ENCODE measurements at regions not wholly inside any gene's neighbourhood (a gene's known extent, or its start where the extent isn't known, plus 50 kb on each side); places are given as distances from the start of the nearest gene placed in this dataset.
A peak's percentile ranks its signal among the peaks of the same experiment; 100 is the strongest.

DNA sequence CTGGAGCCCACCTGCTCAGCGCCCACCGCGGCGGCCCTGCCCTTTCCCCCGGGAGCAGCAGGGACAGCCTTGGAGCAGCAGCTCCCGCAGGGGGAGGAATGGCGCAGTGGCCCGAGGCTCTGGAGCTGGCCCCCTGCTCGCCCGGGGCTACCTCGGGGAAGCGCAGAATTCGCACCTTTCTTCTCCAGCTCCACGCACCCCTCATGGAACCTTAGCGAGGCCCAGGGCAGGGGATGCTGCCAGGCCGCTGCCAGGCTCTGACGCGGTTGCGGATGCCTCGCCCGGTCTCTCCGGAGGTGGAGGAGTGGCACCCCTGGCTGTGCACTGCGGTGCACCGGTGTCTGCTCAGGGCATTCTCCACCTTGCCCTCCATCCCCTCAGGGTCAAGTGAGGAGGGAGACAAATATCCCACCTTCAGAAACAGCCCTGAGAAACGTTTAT, 84.9 kb upstream of the MKI67 start:
- Histone ChIP-seq H3K4me3 (ENCODE audit: low read depth, low read length) (peak overlapping the region; percentile 70), H3K27ac (ENCODE audit: low read depth) (no peak overlapping the region), H3K36me3 (ENCODE audit: insufficient read depth) (no peaks in the 10 kb centered on the region), H3K4me1 (ENCODE audit: insufficient read depth) (no peaks in the 10 kb centered on the region)
- no peak for DNase-seq (ENCODE audit: extremely low spot score)
- WGBS, result 50% methylated on average over 25 of the region's 25 CpGs

DNA sequence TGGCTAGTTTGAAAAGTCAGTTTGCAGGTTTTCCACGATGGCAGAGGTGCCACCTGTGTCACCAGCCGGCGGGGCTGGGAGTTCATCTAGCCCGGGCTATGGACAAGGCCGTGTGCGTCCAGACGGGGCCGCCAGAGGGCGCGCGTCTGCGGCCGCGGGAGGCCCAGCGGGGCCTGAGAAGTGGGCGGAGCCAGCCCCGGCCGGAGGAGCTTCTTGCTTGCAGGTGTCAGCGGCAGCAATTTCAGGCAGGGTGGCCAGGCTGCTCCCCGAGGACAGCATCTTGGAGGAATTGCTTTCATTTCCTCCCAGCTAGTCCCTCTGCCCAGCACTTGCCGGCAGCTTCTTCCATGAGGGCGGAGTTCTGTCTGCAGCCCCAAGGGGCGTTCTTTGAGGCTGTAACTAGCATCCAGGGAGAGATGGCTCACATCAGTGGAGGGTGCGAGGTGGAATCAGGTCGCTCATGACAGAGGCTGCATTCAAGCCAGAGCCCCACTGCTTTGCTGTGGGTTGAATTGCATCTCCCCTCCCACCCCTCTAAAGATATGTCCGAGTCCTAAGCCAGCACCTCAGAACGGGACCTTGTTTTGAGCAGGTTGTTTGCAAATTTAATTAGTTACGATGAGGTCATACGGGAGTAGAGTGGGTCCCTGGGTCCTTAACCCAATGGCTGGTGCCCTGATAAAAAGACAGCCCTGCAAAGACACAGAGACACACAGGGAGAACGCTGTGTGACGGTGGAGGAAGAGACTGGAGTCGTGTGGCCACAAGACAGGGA, 85.9 kb upstream of the MKI67 start:
- H3K4me1 ChIP-seq (ENCODE audit: insufficient read depth), result no peaks in the 10 kb centered on the region
- no peaks in the 10 kb centered on the region for H3K36me3 ChIP-seq (ENCODE audit: insufficient read depth)
- no peak overlapping the region for H3K4me3 ChIP-seq (ENCODE audit: low read depth, low read length)
- H3K27ac ChIP-seq (ENCODE audit: low read depth), result no peak overlapping the region
- whole genome bisulfite sequencing, result 22% methylated on average over 32 of the region's 32 CpGs
- no peak for DNase-seq (ENCODE audit: extremely low spot score)

DNA sequence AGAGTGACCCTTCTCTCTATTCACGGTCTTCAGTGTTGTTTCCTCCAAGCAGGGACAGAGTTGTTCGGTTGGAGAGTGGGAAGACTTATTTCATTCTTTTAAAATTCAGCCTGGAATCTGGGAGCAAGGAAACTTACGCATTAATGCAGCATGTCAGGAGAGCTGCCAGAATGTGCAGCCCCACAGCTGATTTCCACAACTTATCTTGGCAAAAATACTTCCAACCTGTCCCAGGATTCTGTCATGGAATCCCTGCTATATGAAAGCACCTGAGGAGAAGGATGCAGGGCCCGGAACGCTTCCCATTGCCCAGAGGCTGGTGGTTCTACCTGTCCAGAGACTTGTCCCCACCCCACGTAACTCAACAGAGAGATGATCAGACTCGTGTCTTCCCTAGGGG, 86.9 kb upstream of the MKI67 start:
- Histone ChIP-seq H3K36me3 (ENCODE audit: insufficient read depth) (no peaks in the 10 kb centered on the region), H3K4me1 (ENCODE audit: insufficient read depth) (no peaks in the 10 kb centered on the region), H3K4me3 (ENCODE audit: low read depth, low read length) (no peak overlapping the region), H3K27ac (ENCODE audit: low read depth) (no peak overlapping the region)
- DNase-seq (ENCODE audit: extremely low spot score), result no peak
- 75% methylated on average over 7 of the region's 7 CpGs for WGBS

DNA sequence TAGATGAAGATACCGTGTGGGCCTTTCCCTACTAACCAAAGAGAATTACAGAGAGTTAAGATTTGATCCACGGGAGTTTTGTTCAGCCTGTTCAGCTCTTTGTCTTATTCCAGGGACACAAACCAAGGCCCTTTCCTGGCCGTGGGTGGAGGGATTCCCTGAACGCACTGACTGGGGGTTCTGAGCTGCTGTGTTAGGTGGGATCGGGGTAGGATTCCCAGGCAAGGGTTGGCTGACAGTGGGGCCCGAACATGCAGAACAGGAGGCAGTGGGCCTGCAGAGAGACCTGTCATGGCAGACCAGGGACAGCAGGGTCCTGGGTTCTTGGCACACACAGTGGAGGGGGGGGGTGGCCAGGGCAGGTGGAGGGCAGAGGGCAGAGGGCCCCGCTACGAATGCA, 89.5 kb upstream of the MKI67 start:
- DNase-seq (ENCODE audit: extremely low spot score), result no peak
- Histone ChIP-seq H3K27ac (ENCODE audit: low read depth) (no peak overlapping the region), H3K4me3 (ENCODE audit: low read depth, low read length) (no peak overlapping the region), H3K4me1 (ENCODE audit: insufficient read depth) (no peaks in the 10 kb centered on the region), H3K36me3 (ENCODE audit: insufficient read depth) (no peaks in the 10 kb centered on the region)
- WGBS, result 82% methylated on average over 8 of the region's 8 CpGs

DNA sequence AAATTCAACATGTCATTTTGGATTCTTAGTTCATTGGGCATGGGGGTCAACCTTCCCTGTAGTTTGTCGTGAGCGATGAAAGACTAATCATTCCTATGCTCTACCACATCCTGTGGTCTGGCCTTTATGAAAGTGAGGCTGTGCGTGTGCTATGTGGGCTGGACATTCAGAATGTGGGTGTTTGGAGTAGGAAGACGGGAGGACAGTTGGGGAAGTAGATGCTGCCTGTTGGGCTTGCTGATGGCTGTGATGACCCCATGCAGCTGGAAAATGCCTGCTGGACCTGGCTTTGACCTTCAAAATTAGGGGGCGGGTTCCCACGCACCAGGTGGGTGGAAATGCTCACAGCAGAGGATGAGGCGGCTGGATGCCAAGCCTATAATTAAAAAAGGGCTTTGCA, 90.9 kb upstream of the MKI67 start:
- DNase-seq (ENCODE audit: extremely low spot score), result no peak
- Histone ChIP-seq H3K4me1 (ENCODE audit: insufficient read depth) (no peaks in the 10 kb centered on the region), H3K4me3 (ENCODE audit: low read depth, low read length) (no peak overlapping the region), H3K36me3 (ENCODE audit: insufficient read depth) (no peaks in the 10 kb centered on the region), H3K27ac (ENCODE audit: low read depth) (no peak overlapping the region)
- 83% methylated on average over 7 of the region's 7 CpGs for WGBS

DNA sequence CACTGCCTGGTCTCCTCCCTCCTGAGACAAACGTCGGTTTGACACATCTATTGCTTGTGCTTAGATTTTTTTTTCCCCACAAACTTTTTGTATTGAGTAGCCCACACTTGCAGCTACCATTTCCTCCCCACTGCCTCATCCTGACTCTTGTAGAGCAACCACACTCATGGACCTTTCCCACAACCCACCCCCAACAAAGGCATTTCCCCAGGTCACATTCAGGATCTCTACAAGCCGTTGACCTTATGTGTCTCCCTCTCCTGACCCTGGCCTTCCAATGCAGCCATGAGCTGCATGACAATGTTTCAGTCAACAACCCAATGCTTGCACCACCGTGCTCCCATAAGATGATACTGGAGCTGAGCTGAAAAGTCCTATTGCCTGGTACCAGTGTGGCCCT, 91.9 kb upstream of the MKI67 start:
- 75% methylated on average over 4 of the region's 4 CpGs for WGBS
- no peak for DNase-seq (ENCODE audit: extremely low spot score)
- H3K4me1 ChIP-seq (ENCODE audit: insufficient read depth), result no peaks in the 10 kb centered on the region
- H3K4me3 ChIP-seq (ENCODE audit: low read depth, low read length), result no peak overlapping the region
- no peak overlapping the region for H3K27ac ChIP-seq (ENCODE audit: low read depth)
- no peaks in the 10 kb centered on the region for H3K36me3 ChIP-seq (ENCODE audit: insufficient read depth)

DNA sequence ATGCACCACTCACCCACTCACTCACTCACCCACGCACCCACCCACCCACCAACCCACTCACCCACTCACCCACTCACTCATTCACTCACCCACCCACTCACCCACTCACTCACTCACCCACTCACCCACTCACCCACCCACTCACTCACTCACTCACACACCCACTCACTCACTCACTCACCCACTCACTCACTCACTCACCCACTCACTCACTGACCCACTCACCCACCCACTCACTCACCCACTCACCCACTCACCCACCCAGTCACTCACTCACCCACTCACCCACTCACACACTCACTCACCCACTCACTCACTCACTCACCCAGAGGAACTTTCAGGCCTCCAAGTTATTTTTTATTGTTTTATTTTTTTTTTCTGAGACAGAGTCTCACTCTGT, 93.1 kb upstream of the MKI67 start:
- no peak overlapping the region for H3K27ac ChIP-seq (ENCODE audit: low read depth)
- H3K4me1 ChIP-seq (ENCODE audit: insufficient read depth), result no peaks in the 10 kb centered on the region
- H3K4me3 ChIP-seq (ENCODE audit: low read depth, low read length), result no peak overlapping the region
- WGBS, result 85% methylated on average over 1 of the region's 1 CpG
- DNase-seq (ENCODE audit: extremely low spot score), result no peak
- H3K36me3 ChIP-seq (ENCODE audit: insufficient read depth), result no peaks in the 10 kb centered on the region

DNA sequence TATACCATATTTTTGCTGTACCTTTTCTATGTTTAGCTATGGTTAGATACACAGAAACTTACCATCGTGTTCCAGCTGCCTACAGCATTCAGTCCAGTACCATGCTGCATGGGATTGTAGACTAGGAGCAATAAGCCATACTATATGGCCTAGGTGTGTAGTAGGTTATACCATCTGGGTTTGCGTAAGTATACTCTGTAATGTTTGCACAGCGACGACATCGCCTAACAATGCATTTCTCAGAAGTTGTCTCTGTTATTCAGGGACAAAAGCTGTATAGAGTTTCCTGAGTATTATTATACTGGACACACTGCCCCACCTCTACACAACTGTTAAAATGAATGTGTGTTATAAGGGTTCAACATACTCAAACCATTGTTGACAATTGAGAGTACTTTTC, 93.8 kb upstream of the MKI67 start:
- Histone ChIP-seq H3K36me3 (ENCODE audit: insufficient read depth) (no peaks in the 10 kb centered on the region), H3K4me1 (ENCODE audit: insufficient read depth) (no peaks in the 10 kb centered on the region), H3K27ac (ENCODE audit: low read depth) (no peak overlapping the region), H3K4me3 (ENCODE audit: low read depth, low read length) (no peak overlapping the region)
- no peak for DNase-seq (ENCODE audit: extremely low spot score)
- WGBS, result 87% methylated on average over 5 of the region's 5 CpGs

DNA sequence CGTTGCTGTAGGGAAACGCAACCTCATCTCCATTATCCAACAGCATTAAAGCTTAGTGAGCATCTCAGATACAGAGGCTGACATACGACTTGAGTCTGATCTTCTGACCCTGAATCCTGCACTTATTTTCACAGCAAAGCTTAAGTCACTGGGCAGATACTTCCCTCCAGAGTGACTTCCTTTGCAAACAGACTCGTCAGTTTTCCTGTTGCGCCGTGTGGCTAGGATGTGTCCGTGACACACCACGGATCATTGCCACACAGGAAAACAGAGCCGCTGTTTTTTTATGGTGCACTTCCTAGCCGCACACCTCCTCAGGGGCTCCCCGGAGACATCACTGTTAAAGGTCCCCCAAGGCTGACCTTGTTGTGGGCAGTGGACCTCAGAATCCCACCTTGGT, 94.9 kb upstream of the MKI67 start:
- Histone ChIP-seq H3K4me1 (ENCODE audit: insufficient read depth) (no peaks in the 10 kb centered on the region), H3K27ac (ENCODE audit: low read depth) (no peak overlapping the region), H3K4me3 (ENCODE audit: low read depth, low read length) (no peak overlapping the region), H3K36me3 (ENCODE audit: insufficient read depth) (no peaks in the 10 kb centered on the region)
- whole genome bisulfite sequencing, result 56% methylated on average over 11 of the region's 11 CpGs
- no peak for DNase-seq (ENCODE audit: extremely low spot score)

DNA sequence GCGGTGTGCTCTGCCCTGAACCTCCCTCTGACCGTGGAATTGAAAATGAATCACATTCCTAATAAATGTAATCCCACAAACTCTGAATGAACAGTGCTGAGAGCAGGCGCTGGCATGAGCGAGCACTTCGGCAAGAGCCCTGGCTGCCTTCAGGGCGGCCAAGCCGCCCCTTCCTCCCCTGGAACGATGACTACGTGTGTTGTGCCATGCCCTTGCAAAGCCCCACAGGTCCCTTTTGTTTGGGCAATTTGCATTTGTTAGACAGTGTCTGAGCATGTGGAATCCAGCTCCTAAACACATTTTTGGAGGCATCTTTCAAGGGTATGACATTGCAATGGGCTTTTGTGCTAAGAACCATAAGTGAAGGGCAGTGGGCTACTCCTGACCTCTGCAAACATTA, 95.6 kb upstream of the MKI67 start:
- no peaks in the 10 kb centered on the region for H3K36me3 ChIP-seq (ENCODE audit: insufficient read depth)
- 72% methylated on average over 9 of the region's 9 CpGs for WGBS
- no peak for DNase-seq (ENCODE audit: extremely low spot score)

DNA sequence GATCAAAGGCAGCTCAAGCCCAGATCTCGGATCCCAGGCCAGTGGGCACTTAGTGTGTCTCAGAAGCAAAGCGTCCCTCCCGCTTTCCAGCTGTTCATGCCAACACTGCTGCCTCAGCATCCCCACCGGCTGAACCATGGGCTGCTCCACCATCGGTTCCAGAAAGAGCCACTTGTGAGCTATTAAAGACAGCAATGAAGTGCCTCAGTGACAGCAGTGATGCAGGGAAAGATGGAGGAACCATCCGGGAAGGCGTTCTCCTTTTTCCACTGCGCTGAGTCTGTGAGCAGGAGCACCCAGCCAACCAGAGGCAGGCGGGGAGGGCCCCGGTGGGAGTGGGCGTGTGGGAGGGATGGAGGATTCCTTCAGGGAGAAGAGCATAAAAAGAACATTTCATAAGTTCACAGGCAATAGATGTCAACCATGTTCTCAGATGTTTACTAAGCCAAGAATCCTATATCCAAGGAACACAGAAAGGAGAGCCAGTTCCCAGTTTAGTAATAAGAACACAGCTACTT, 96.2 kb upstream of the MKI67 start:
- Histone ChIP-seq H3K4me1 (ENCODE audit: insufficient read depth) (no peaks in the 10 kb centered on the region), H3K27ac (ENCODE audit: low read depth) (no peak overlapping the region), H3K4me3 (ENCODE audit: low read depth, low read length) (no peak overlapping the region), H3K36me3 (ENCODE audit: insufficient read depth) (no peaks in the 10 kb centered on the region)
- 73% methylated on average over 11 of the region's 11 CpGs for WGBS
- DNase-seq (ENCODE audit: extremely low spot score), result no peak

More for the DNA sequence above, 95.6 kb upstream of the MKI67 start:
- no peak overlapping the region for H3K4me3 ChIP-seq (ENCODE audit: low read depth, low read length)
- H3K4me1 ChIP-seq (ENCODE audit: insufficient read depth), result no peaks in the 10 kb centered on the region
- no peak overlapping the region for H3K27ac ChIP-seq (ENCODE audit: low read depth)

DNA sequence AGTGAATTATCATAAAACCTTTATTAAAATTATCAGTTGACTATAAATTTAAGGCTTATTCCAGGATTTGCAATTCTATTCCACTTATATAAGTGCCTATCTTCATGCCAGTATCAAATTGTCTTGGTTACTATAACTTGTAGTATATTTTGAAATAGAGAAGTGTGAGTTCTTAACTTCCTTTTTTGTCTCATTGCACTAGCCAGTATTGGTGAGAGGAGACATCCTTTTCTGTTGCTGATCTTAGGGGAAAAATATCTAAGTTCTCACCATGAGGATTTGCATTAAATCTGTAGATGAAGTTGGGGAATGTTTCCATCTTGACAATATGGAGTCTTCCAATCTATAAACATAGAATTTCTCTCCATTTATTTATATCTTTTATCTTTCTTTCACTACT, 104.2 kb upstream of the MKI67 start:
- H3K4me1 ChIP-seq (ENCODE audit: insufficient read depth), result no peaks in the 10 kb centered on the region
- no peak for DNase-seq (ENCODE audit: extremely low spot score)
- H3K4me3 ChIP-seq (ENCODE audit: low read depth, low read length), result no peak overlapping the region
- H3K27ac ChIP-seq (ENCODE audit: low read depth), result no peak overlapping the region
- no peaks in the 10 kb centered on the region for H3K36me3 ChIP-seq (ENCODE audit: insufficient read depth)

DNA sequence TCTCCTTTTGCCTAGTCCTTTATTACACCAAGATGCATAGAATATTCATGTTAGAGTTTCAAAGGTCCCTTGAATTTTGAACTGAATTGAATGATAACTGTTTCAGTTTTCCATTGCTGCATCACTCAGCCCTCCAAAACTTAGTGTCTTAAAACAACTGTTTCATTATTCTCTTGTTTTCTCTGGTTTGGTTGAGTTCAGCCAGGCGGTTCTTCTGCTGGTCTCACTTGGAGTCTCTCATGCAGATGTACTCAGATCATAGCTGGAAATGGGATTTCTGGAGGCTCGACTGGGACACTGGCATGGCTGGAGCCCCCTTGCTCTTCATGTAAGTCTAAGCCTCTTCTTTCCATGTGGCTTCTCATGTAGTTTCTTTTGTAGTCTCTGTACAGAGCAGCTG, 107.2 kb upstream of the MKI67 start:
- Histone ChIP-seq H3K36me3 (ENCODE audit: insufficient read depth) (no peaks in the 10 kb centered on the region), H3K4me3 (ENCODE audit: low read depth, low read length) (no peak overlapping the region), H3K27ac (ENCODE audit: low read depth) (no peak overlapping the region), H3K4me1 (ENCODE audit: insufficient read depth) (no peaks in the 10 kb centered on the region)
- 87% methylated on average over 2 of the region's 2 CpGs for WGBS
- no peak for DNase-seq (ENCODE audit: extremely low spot score)

DNA sequence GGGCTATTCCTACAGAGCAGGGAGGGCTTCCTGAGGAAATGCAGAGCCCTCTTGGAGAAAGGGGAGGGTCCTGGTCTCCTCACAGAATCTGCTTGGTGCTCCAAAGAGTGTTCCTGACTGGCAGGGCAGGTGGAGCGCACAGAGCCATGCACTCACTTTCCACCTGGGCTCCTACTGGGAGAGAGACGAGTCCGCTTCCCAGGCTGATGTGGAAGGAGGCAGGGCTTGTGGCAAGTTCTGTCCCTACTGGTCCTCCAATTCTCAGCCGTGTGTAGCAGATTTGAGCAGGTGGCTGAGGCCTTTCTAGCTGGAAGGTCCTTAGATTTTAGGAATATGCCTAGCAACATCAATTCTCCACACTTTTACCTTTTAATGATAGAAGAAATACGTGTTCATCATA, 111.5 kb upstream of the MKI67 start:
- H3K36me3 ChIP-seq (ENCODE audit: insufficient read depth), result no peaks in the 10 kb centered on the region
- H3K27ac ChIP-seq (ENCODE audit: low read depth), result no peak overlapping the region
- WGBS, result 68% methylated on average over 5 of the region's 5 CpGs
- DNase-seq (ENCODE audit: extremely low spot score), result no peak
- H3K4me1 ChIP-seq (ENCODE audit: insufficient read depth), result no peaks in the 10 kb centered on the region
- H3K4me3 ChIP-seq (ENCODE audit: low read depth, low read length), result no peak overlapping the region

DNA sequence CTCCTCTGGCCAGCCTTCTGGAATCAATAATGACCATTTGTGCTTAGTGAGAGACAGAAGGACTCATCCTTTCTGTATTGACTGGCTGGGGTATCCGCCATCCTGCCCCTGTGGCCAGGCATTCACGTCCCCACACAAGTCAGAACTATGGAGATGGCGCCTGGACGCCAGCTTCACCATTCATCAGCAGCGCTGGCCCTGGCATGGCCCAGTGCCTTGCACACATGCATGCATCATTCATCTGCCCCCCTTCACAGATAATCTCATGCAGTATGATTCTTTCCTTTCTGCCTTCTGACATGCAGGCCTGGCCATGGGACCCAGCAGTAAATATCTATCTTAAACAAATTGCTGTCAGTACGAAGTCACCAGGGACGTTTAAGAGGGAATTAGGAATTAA, 114.8 kb upstream of the MKI67 start:
- Histone ChIP-seq H3K36me3 (ENCODE audit: insufficient read depth) (no peaks in the 10 kb centered on the region), H3K4me1 (ENCODE audit: insufficient read depth) (no peaks in the 10 kb centered on the region), H3K4me3 (ENCODE audit: low read depth, low read length) (no peak overlapping the region), H3K27ac (ENCODE audit: low read depth) (no peak overlapping the region)
- 84% methylated on average over 7 of the region's 7 CpGs for WGBS
- no peak for DNase-seq (ENCODE audit: extremely low spot score)
